ENCODE measurements at regions not wholly inside any gene's neighbourhood (a gene's known extent, or its start where the extent isn't known, plus 50 kb on each side); places are given as distances from the start of the nearest gene placed in this dataset.

GRCh38 chr5:1660511-1660910 is 136.8 kb upstream of the LPCAT1 start:
- TF ChIP-seq CTCF (IDR thresholded peaks at IDR 0.05; ENCODE audit: control insufficient read depth, insufficient read depth, low read depth, low read length, missing control alignments), result no peak
- no peak overlapping the region for H3K4me3 ChIP-seq (ENCODE audit: control insufficient read depth, low read depth, low read length)
- no peak for DNase-seq (ENCODE audit: low read depth)

- no peak for DNase-seq (ENCODE audit: low read depth)
- H3K4me3 ChIP-seq (ENCODE audit: control insufficient read depth, low read depth, low read length), result no peak overlapping the region
- TF ChIP-seq CTCF (IDR thresholded peaks at IDR 0.05; ENCODE audit: control insufficient read depth, insufficient read depth, low read depth, low read length, missing control alignments), result no peak
Measured at GRCh38 chr5:1660001-1660400, 136.2 kb upstream of the LPCAT1 start.

GRCh38 chr5:1659100-1659981 is 135.6 kb upstream of the LPCAT1 start:
- no peak for TF ChIP-seq CTCF (IDR thresholded peaks at IDR 0.05; ENCODE audit: control insufficient read depth, insufficient read depth, low read depth, low read length, missing control alignments)
- no peak overlapping the region for H3K4me3 ChIP-seq (ENCODE audit: control insufficient read depth, low read depth, low read length)
- DNase-seq (ENCODE audit: low read depth), result no peak

GRCh38 chr5:1658665-1659064 is 134.9 kb upstream of the LPCAT1 start:
- DNase-seq (ENCODE audit: low read depth), result no peak
- TF ChIP-seq CTCF (IDR thresholded peaks at IDR 0.05; ENCODE audit: control insufficient read depth, insufficient read depth, low read depth, low read length, missing control alignments), result no peak

GRCh38 chr5:1657161-1657741 is 133.5 kb upstream of the LPCAT1 start:
- no peak for DNase-seq (ENCODE audit: low read depth)
- TF ChIP-seq CTCF (IDR thresholded peaks at IDR 0.05; ENCODE audit: control insufficient read depth, insufficient read depth, low read depth, low read length, missing control alignments), result no peak
- H3K4me3 ChIP-seq (ENCODE audit: control insufficient read depth, low read depth, low read length), result no peak overlapping the region

More at GRCh38 chr5:1658665-1659064, 134.9 kb upstream of the LPCAT1 start:
- H3K4me3 ChIP-seq (ENCODE audit: control insufficient read depth, low read depth, low read length), result no peak overlapping the region

- DNase-seq (ENCODE audit: low read depth), result no peak
- no peak for TF ChIP-seq CTCF (IDR thresholded peaks at IDR 0.05; ENCODE audit: control insufficient read depth, insufficient read depth, low read depth, low read length, missing control alignments)
- H3K4me3 ChIP-seq (ENCODE audit: control insufficient read depth, low read depth, low read length), result no peak overlapping the region
Measured at GRCh38 chr5:1656271-1656975, 132.7 kb upstream of the LPCAT1 start.

Data from AG09309 (cell line).